Adrenal gland (tissue), 5 donors: ENCODE measurements at regions not wholly inside any gene's neighbourhood (a gene's known extent, or its start where the extent isn't known, plus 50 kb on each side); places are given as distances from the start of the nearest gene placed in this dataset.

Experiments used
- CTCF ChIP-seq, 6 experiments: fragments of 450-650 bp in 4 of 6; fragments of 200-600 bp in 2 of 6; sonication (generic) in 1 of 6; IDR thresholded peaks; 1 replicate in 5 of 6; 2 replicates in 1 of 6; pipeline versions ENCODE4 v1.5.1 to v1.8.0; 2016 to 2021; ENCODE audit warnings: antibody characterized with exemption in 6 of 6, mild to moderate bottlenecking in 2 of 6, moderate library complexity in 1 of 6
- POLR2A ChIP-seq, 2 donors: fragments of 450-650 bp; IDR thresholded peaks; one replicate each; pipeline ENCODE4 v1.6.1; 2017; ENCODE audit warnings: antibody characterized with exemption in 2 of 2, mild to moderate bottlenecking in 2 of 2, moderate library complexity in 1 of 2
- donor health status: DM: no; HTN: no; CAD: no.

- TF ChIP-seq POLR2A (IDR thresholded peaks at IDR 0.05) (no peak), CTCF (IDR thresholded peaks at IDR 0.05) (no peak)
Measured at GRCh38 chr5:117013280-117013877, 438.8 kb upstream of the SEMA6A start.
